Hepatocyte (in vitro differentiated cells): ENCODE measurements at regions not wholly inside any gene's neighbourhood (a gene's known extent, or its start where the extent isn't known, plus 50 kb on each side); places are given as distances from the start of the nearest gene placed in this dataset.

ENCODE experiments used
- EZH2 ChIP-seq: fragments of 200-600 bp; sonication (generic); IDR thresholded peaks from 2 replicates; pipeline ENCODE4 v1.6.1; 2016; ENCODE audit warnings: antibody characterized with exemption, mild to moderate bottlenecking, borderline replicate concordance
- TF ChIP-seq, protein P1 (sequence below): fragments of 200-600 bp; sonication (generic); IDR thresholded peaks from 2 replicates; pipeline ENCODE4 v1.5.1; 2016; ENCODE audit warnings: antibody characterized with exemption, mild to moderate bottlenecking; ENCODE audit not compliant: poor library complexity

DNA sequence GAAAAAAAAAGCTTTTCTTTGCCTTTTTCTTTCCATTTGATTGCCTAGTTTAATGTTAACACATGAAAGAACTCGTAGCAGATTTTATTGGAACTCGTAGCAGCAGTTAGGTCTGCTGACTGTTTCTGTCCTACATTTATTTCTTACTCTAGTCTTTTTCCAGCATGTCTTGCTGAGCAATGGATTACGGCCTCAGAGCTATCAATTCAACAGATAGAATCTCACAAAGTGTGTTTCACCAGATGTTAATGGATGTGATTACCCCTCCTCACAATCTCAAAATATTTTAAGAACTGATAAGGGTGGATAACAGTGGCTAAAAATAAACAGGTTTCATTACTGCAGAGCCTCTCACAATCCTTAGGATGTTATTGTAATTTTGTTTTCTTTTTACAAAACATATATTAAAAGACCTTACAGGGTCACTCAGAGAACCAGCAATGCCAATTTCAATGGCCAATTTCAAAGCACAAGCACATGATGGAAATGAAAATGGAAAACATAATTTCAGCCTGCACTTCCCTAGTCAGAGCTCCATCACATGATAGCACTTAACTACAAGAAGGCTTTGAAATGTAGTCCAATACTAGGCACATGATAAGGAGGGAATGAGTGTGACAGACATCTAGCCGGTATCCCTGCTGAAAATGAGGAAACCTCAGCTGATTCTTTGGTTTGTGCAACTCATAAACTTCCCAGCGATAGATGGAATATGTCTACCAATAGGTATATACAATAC lies 838.1 kb upstream of the SEMA6D start:
- TF ChIP-seq, protein P1, sequence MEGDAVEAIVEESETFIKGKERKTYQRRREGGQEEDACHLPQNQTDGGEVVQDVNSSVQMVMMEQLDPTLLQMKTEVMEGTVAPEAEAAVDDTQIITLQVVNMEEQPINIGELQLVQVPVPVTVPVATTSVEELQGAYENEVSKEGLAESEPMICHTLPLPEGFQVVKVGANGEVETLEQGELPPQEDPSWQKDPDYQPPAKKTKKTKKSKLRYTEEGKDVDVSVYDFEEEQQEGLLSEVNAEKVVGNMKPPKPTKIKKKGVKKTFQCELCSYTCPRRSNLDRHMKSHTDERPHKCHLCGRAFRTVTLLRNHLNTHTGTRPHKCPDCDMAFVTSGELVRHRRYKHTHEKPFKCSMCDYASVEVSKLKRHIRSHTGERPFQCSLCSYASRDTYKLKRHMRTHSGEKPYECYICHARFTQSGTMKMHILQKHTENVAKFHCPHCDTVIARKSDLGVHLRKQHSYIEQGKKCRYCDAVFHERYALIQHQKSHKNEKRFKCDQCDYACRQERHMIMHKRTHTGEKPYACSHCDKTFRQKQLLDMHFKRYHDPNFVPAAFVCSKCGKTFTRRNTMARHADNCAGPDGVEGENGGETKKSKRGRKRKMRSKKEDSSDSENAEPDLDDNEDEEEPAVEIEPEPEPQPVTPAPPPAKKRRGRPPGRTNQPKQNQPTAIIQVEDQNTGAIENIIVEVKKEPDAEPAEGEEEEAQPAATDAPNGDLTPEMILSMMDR: no peak
- no peak for TF ChIP-seq EZH2
